Stimulated activated naive B cell treated with anti-CD40 and anti-IgM and Interleukin-4, amounts not matched to agents 10 μg/mL and 1 μg/mL and 100 μg/mL, for 72 hours (primary cell): ENCODE measurements at regions not wholly inside any gene's neighbourhood (a gene's known extent, or its start where the extent isn't known, plus 50 kb on each side); places are given as distances from the start of the nearest gene placed in this dataset.

Source experiments
- ATAC-seq, 2 donors: fragments of 150-1000 bp; cut with Tn5 transposase; replicated peaks; 2 replicates each; pipeline ENCODE4 v1.10.0; 2021; ENCODE audit warnings: moderate library complexity in 1 of 2
- DNase-seq: peaks from one replicate; pipeline ENCODE4 v3.0.0; 2021
- H3K27ac Mint-ChIP-seq: one replicate; pipeline ENCODE4 v1.8.0; 2022; ENCODE audit warnings: mild to moderate bottlenecking, mixed read lengths
- H3K27me3 Mint-ChIP-seq, 2 donors: one replicate each; pipeline ENCODE4 v1.8.0; 2022; ENCODE audit warnings: mixed read lengths in 2 of 2
- H3K36me3 Mint-ChIP-seq, 2 donors: one replicate each; pipeline ENCODE4 v1.8.0; 2022; ENCODE audit warnings: mixed read lengths in 2 of 2, mild to moderate bottlenecking in 1 of 2
- H3K4me1 Mint-ChIP-seq, 2 donors: one replicate each; pipeline ENCODE4 v1.8.0; 2022; ENCODE audit warnings: mixed read lengths in 2 of 2, mild to moderate bottlenecking in 1 of 2
- H3K4me3 Mint-ChIP-seq, 2 donors: one replicate each; pipeline ENCODE4 v1.8.0; 2022; ENCODE audit warnings: mild to moderate bottlenecking in 2 of 2, mixed read lengths in 2 of 2, moderate library complexity in 1 of 2
- H3K9me3 Mint-ChIP-seq, 2 donors: one replicate each; pipeline ENCODE4 v1.8.0; 2022; ENCODE audit warnings: mixed read lengths in 2 of 2, mild to moderate bottlenecking in 1 of 2

DNA sequence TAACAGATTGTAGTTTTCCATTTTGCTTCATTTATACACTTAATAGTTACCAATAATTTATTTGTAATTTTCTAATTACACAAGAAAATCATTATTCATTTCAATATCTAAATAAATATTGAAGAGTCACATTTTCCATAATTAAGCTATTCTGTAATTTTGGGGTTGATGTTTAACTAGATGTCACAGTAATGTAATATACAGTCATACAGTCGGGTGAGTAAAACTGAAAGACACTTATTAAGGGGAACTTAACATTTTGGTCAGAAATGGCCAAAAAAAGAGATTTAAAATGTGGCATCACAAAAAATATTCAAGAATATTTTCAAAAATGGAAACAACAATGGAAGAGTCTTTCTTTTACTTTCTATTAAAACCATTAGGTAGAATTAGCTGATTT lies 1080.3 kb downstream of the ARAP2 start:
- no peaks in the 10 kb centered on the region for H3K27me3 Mint-ChIP-seq
- no peaks in the 10 kb centered on the region for H3K4me1 Mint-ChIP-seq
- DNase-seq (no peak), ATAC-seq (no peak)
- H3K27ac Mint-ChIP-seq, result no peak overlapping the region
- no peak overlapping the region for H3K4me3 Mint-ChIP-seq
- H3K9me3 Mint-ChIP-seq, result no peaks in the 10 kb centered on the region
- H3K36me3 Mint-ChIP-seq, result no peaks in the 10 kb centered on the region

- ATAC-seq, result no peak
- Mint-ChIP-seq H3K4me3 (no peak overlapping the region), H3K36me3 (no peaks in the 10 kb centered on the region), H3K9me3 (peaks cover 0 to 1% of the 10 kb centered on the region in 2 donors), H3K4me1 (no peaks in the 10 kb centered on the region), H3K27ac (no peak overlapping the region), H3K27me3 (no peaks in the 10 kb centered on the region)
- DNase-seq, result no peak
These were observed 1077.8 kb downstream of the ARAP2 start for GRCh38 chr4:35166466-35166865.

DNA sequence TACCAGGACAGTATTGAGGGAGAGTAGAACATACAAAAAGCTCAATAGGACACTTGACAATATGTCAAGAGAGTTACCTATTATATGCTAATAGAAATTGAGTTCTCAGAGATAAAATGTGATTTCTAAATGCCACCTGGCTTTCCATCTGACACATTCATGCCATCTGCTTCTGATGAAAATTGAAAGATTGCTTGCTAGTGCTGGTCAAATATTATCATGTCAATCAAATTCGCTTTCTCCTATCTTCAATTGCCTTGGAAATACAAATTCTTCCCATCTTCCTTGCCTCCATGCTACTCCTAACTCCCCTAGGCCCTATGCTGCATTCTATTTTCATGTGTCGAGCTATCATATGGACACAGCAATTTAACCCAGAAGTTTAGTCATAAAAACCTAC lies 1076.9 kb downstream of the ARAP2 start:
- Mint-ChIP-seq H3K27me3 (no peaks in the 10 kb centered on the region), H3K9me3 (peaks cover 0 to 1% of the 10 kb centered on the region in 2 donors), H3K36me3 (no peaks in the 10 kb centered on the region), H3K4me3 (no peak overlapping the region), H3K27ac (no peak overlapping the region), H3K4me1 (no peaks in the 10 kb centered on the region)
- DNase-seq (no peak), ATAC-seq (no peak)

GRCh38 chr4:35175487-35175886 lies 1068.8 kb downstream of the ARAP2 start:
- Mint-ChIP-seq H3K4me1 (no peaks in the 10 kb centered on the region), H3K9me3 (peaks cover 0 to 1% of the 10 kb centered on the region in 2 donors), H3K4me3 (no peak overlapping the region), H3K27me3 (no peaks in the 10 kb centered on the region), H3K27ac (no peak overlapping the region), H3K36me3 (no peaks in the 10 kb centered on the region)
- no peak for DNase-seq
- ATAC-seq, result no peak

- Mint-ChIP-seq H3K27me3 (no peaks in the 10 kb centered on the region), H3K27ac (no peak overlapping the region), H3K9me3 (no peaks in the 10 kb centered on the region), H3K4me3 (no peak overlapping the region), H3K36me3 (no peaks in the 10 kb centered on the region), H3K4me1 (no peaks in the 10 kb centered on the region)
- DNase-seq (no peak), ATAC-seq (no peak)
These were observed 1068.4 kb downstream of the ARAP2 start for GRCh38 chr4:35175894-35176293.

- H3K27me3 Mint-ChIP-seq, result no peaks in the 10 kb centered on the region
- peaks cover 0 to 6% of the 10 kb centered on the region in 2 donors for H3K9me3 Mint-ChIP-seq
- ATAC-seq, result no peak
- no peaks in the 10 kb centered on the region for H3K36me3 Mint-ChIP-seq
- no peaks in the 10 kb centered on the region for H3K4me1 Mint-ChIP-seq
- DNase-seq, result no peak
- no peak overlapping the region for H3K4me3 Mint-ChIP-seq
- no peak overlapping the region for H3K27ac Mint-ChIP-seq
These were observed 1061.9 kb downstream of the ARAP2 start for GRCh38 chr4:35182451-35182850.

GRCh38 chr4:35189988-35190613 lies 1054.2 kb downstream of the ARAP2 start:
- no peaks in the 10 kb centered on the region for H3K4me1 Mint-ChIP-seq
- no peak for DNase-seq
- no peak overlapping the region for H3K27ac Mint-ChIP-seq
- no peaks in the 10 kb centered on the region for H3K36me3 Mint-ChIP-seq
- no peaks in the 10 kb centered on the region for H3K27me3 Mint-ChIP-seq
- peaks cover 0 to 4% of the 10 kb centered on the region in 2 donors for H3K9me3 Mint-ChIP-seq
- H3K4me3 Mint-ChIP-seq, result no peak overlapping the region
- no peak for ATAC-seq

DNA sequence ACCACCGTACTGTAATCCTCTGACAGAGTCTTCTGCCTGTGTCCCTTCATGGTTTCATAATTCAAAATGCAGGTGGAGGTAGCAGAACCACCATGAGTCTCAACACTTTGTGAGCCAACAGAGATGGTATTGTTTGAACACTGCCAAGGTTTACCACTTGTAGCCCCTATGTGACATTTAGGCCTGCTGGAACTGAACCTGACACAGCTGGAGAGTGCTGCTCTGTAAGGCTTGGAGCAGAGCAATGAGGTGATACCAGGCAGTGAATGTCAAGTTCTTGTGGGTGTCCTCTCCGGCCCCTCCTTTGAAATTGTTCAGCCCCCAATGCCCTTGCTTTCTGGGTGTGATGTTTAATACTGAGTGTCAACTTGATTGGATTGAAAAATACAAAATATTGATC lies 1042.9 kb downstream of the ARAP2 start:
- Mint-ChIP-seq H3K27me3 (no peaks in the 10 kb centered on the region), H3K4me1 (no peaks in the 10 kb centered on the region), H3K4me3 (no peak overlapping the region), H3K27ac (no peak overlapping the region), H3K9me3 (peaks cover 1 to 6% of the 10 kb centered on the region in 2 donors), H3K36me3 (no peaks in the 10 kb centered on the region)
- no peak for ATAC-seq
- no peak for DNase-seq

GRCh38 chr4:35216636-35217035 lies 1027.7 kb downstream of the ARAP2 start:
- Mint-ChIP-seq H3K36me3 (no peaks in the 10 kb centered on the region), H3K4me1 (no peaks in the 10 kb centered on the region), H3K4me3 (no peak overlapping the region), H3K27ac (no peak overlapping the region), H3K9me3 (no peaks in the 10 kb centered on the region), H3K27me3 (no peaks in the 10 kb centered on the region)
- DNase-seq (no peak), ATAC-seq (no peak)

- ATAC-seq, result no peak
- Mint-ChIP-seq H3K27me3 (no peaks in the 10 kb centered on the region), H3K9me3 (no peaks in the 10 kb centered on the region), H3K36me3 (no peaks in the 10 kb centered on the region), H3K27ac (no peak overlapping the region), H3K4me1 (no peaks in the 10 kb centered on the region), H3K4me3 (no peak overlapping the region)
- DNase-seq, result no peak
These were observed 1027.0 kb downstream of the ARAP2 start for GRCh38 chr4:35217331-35217730.

DNA sequence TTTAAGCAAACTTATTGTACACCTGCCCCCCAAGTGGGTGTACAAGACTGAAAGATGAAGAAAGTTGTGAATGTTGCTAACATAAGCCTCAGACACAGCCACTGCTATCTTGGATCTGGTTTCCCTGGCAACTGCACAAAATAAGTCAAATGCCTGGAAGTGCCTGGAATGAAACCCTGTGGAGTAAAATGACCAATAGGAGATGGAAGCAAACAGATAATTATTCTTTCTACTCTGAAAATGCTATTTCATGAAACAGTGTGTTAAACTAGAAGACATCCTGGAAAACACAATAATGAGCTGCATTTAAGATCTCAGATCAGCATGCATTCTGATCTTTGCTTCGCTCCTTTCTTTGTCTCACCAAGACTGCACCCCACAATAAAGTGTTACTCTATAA lies 1016.0 kb downstream of the ARAP2 start:
- Mint-ChIP-seq H3K27me3 (no peaks in the 10 kb centered on the region), H3K36me3 (no peaks in the 10 kb centered on the region), H3K9me3 (peaks cover 2 to 9% of the 10 kb centered on the region in 2 donors), H3K4me3 (no peak overlapping the region), H3K27ac (no peak overlapping the region), H3K4me1 (no peaks in the 10 kb centered on the region)
- DNase-seq, result no peak
- ATAC-seq, result no peak

DNA sequence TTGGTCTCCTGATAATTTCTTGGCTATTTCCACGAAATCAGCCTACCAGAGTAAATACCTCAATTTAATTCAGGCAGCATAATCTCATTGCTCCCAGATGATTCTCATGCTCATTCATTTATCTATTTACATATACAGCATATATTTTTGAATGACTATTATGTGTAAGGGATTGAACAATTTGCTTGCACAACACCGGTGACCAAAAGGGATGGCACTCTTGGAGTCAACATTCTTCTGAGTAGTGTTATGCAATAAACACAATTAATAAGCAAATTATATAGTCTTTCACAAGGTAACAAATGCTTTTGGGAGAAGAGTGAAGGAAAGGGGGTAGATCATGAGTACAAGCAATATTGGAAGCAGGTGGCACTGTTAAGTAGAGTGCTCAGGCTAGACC lies 1015.3 kb downstream of the ARAP2 start:
- Mint-ChIP-seq H3K9me3 (peaks cover 2 to 9% of the 10 kb centered on the region in 2 donors), H3K27me3 (no peaks in the 10 kb centered on the region), H3K27ac (no peak overlapping the region), H3K4me1 (no peaks in the 10 kb centered on the region), H3K4me3 (no peak overlapping the region), H3K36me3 (no peaks in the 10 kb centered on the region)
- DNase-seq, result no peak
- no peak for ATAC-seq

GRCh38 chr4:35237924-35238323 lies 1006.4 kb downstream of the ARAP2 start:
- no peak for DNase-seq
- Mint-ChIP-seq H3K4me3 (no peak overlapping the region), H3K36me3 (no peaks in the 10 kb centered on the region), H3K27me3 (no peaks in the 10 kb centered on the region), H3K4me1 (no peaks in the 10 kb centered on the region), H3K9me3 (peaks cover 4% of the 10 kb centered on the region in 2 donors), H3K27ac (no peak overlapping the region)
- ATAC-seq, result no peak

DNA sequence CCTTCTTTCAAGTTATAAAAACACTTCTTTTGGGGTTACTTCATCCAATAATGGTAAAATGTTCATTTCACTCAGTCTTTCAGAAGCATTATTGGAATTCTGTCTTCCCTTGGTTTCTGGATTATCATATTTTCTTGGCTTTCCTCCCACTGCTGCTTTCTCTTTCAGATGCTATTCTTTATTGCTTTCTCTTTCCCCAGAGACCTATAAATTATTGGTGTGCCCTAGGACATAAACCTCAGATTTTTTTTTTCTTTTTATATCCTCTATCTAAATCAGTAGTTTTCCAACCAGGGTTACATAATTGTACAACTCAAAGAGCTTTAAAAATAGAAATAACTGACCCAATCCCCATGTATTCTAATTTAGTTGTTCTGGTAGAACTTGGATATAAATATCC lies 1005.5 kb downstream of the ARAP2 start:
- Mint-ChIP-seq H3K4me1 (no peaks in the 10 kb centered on the region), H3K36me3 (no peaks in the 10 kb centered on the region), H3K4me3 (no peak overlapping the region), H3K9me3 (peaks cover 0 to 4% of the 10 kb centered on the region in 2 donors), H3K27ac (no peak overlapping the region), H3K27me3 (no peaks in the 10 kb centered on the region)
- ATAC-seq, result no peak
- DNase-seq, result no peak

- H3K27me3 Mint-ChIP-seq, result no peaks in the 10 kb centered on the region
- no peaks in the 10 kb centered on the region for H3K36me3 Mint-ChIP-seq
- H3K9me3 Mint-ChIP-seq, result peaks cover 0 to 1% of the 10 kb centered on the region in 2 donors
- no peaks in the 10 kb centered on the region for H3K4me1 Mint-ChIP-seq
- H3K4me3 Mint-ChIP-seq, result no peak overlapping the region
- DNase-seq (no peak), ATAC-seq (no peak)
- no peak overlapping the region for H3K27ac Mint-ChIP-seq
These were observed 997.8 kb downstream of the ARAP2 start for GRCh38 chr4:35246493-35246892.

DNA sequence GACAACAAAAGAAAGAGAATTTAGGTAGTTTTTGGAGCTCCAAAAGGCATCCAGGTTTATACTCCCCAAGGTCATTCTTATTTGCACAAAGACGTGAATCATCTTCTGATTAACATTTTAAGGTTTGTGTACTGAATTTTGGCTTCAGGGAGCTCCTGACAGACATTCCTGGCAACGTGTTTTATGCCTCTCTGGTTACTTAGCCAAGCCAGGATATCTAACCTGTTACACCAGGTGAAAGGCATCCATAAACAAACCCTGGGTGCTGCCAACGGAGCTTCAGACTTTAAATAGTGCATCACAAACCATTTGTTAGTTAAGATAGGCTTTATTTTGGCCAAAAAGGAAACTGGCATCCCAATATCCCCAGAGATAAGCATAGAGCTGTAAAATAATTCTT lies 997.3 kb downstream of the ARAP2 start:
- Mint-ChIP-seq H3K27ac (no peak overlapping the region), H3K4me1 (no peaks in the 10 kb centered on the region), H3K4me3 (no peak overlapping the region), H3K27me3 (no peaks in the 10 kb centered on the region), H3K9me3 (peaks cover 0 to 1% of the 10 kb centered on the region in 2 donors), H3K36me3 (no peaks in the 10 kb centered on the region)
- no peak for DNase-seq
- no peak for ATAC-seq
